Panc1 (cell line): ENCODE measurements at regions not wholly inside any gene's neighbourhood (a gene's known extent, or its start where the extent isn't known, plus 50 kb on each side); places are given as distances from the start of the nearest gene placed in this dataset.

Experiments
- ATAC-seq: fragments of 200-7000 bp; cut with Tn5 transposase; 2 replicates; pipeline ENCODE4 v1.9.1; 2020; ENCODE audit warnings: mild to moderate bottlenecking, moderate library complexity
- BruUV-seq: library from RNA; stranded (reverse); fragments of 400-500 nt; replicated peaks from 2 replicates; lab custom pipeline; 2021; lab: Mats Ljungman, UMichigan
- CTCF ChIA-PET: fragments of 300-600 bp; sonication (Branson Sonifier 250); formaldehyde crosslinking; loops from one replicate; lab custom pipeline; 2022; ENCODE audit warnings: antibody characterized with exemption; lab: Charles Lee
- POLR2A ChIA-PET: fragments of 300-600 bp; sonication (Branson Sonifier 250); formaldehyde crosslinking; loops from one replicate; lab custom pipeline; 2022; ENCODE audit warnings: antibody characterized with exemption; lab: Charles Lee
- DNase-seq: peaks from one replicate; pipeline ENCODE4 v3.0.0-alpha.2; 2010; ENCODE audit warnings: low read depth, low spot score
- H3K27ac ChIP-seq: 2 replicates; pipeline ENCODE4 v1.5.1; 2011; ENCODE audit warnings: mild to moderate bottlenecking, low read length, inconsistent platforms
- H3K27me3 ChIP-seq: fragments of 200-500 bp; sonication (Bioruptor generic); 2 replicates; pipeline ENCODE4 v1.6.0; 2014; ENCODE audit warnings: low read length, inconsistent platforms; ENCODE audit not compliant: control insufficient read depth, insufficient read depth
- H3K36me3 ChIP-seq: fragments of 200-500 bp; sonication (Bioruptor generic); 2 replicates; pipeline ENCODE4 v1.5.1; 2014; ENCODE audit warnings: inconsistent platforms, mild to moderate bottlenecking, low read length, moderate library complexity; ENCODE audit not compliant: control insufficient read depth, insufficient read depth
- H3K4me1 ChIP-seq: 2 replicates; pipeline ENCODE4 v1.5.1; 2011; ENCODE audit warnings: inconsistent platforms, mild to moderate bottlenecking, low read length, moderate library complexity; ENCODE audit not compliant: control insufficient read depth, insufficient read depth
- H3K4me3 ChIP-seq, 2 experiments: 2 replicates each; pipeline ENCODE4 v1.5.1; 2011 to 2012; ENCODE audit warnings: low read depth in 2 of 2, low read length in 2 of 2, mild to moderate bottlenecking in 2 of 2, inconsistent platforms in 1 of 2, moderate library complexity in 1 of 2
- H3K9me3 ChIP-seq: fragments of 200-500 bp; sonication (Bioruptor generic); 2 replicates; pipeline ENCODE4 v1.5.1; 2014; ENCODE audit warnings: low read depth, mild to moderate bottlenecking, inconsistent platforms, low read length, moderate library complexity; ENCODE audit not compliant: control insufficient read depth, insufficient read depth
- POLR2AphosphoS5 ChIP-seq: IDR thresholded peaks from 2 replicates; pipeline ENCODE4 v1.6.1; 2012; ENCODE audit warnings: mild to moderate bottlenecking, low read depth, low read length, moderate library complexity
- SIN3A ChIP-seq: IDR thresholded peaks from 2 replicates; pipeline ENCODE4 v1.6.1; 2012; ENCODE audit warnings: low read depth, mild to moderate bottlenecking, low read length, moderate library complexity, borderline replicate concordance; ENCODE audit not compliant: insufficient read depth
- TCF7L2 ChIP-seq: IDR thresholded peaks from 2 replicates; pipeline ENCODE4 v1.6.1; 2011; ENCODE audit warnings: mild to moderate bottlenecking, low read depth, low read length, inconsistent platforms
- in situ Hi-C: cut with HindIII; loops from 2 replicates; pipeline ENCODE4 v1.10.0; 2016; ENCODE audit warnings: low sequenced_read_pairs, low pct_unique_long_range_greater_than_20kb
- intact Hi-C: fragments of 100-400 bp; cut with micrococcal nuclease; formaldehyde crosslinking; loops from one replicate; pipeline ENCODE4 v1.10.0; 2022; ENCODE audit not compliant: unreplicated experiment
- TF ChIP-seq, protein P1 (sequence below): fragments of 450-650 bp; IDR thresholded peaks from 2 replicates; pipeline ENCODE4 v1.5.1; 2017; ENCODE audit warnings: mild to moderate bottlenecking
- TF ChIP-seq, protein P2 (sequence below), 2 experiments: IDR thresholded peaks; 2 replicates each; pipeline ENCODE4 v1.6.1; 2011 to 2012; ENCODE audit warnings: low read depth in 2 of 2, control low read depth in 1 of 2, low read length in 1 of 2, mild to moderate bottlenecking in 1 of 2, moderate library complexity in 1 of 2; ENCODE audit not compliant: insufficient read depth in 1 of 2

DNA sequence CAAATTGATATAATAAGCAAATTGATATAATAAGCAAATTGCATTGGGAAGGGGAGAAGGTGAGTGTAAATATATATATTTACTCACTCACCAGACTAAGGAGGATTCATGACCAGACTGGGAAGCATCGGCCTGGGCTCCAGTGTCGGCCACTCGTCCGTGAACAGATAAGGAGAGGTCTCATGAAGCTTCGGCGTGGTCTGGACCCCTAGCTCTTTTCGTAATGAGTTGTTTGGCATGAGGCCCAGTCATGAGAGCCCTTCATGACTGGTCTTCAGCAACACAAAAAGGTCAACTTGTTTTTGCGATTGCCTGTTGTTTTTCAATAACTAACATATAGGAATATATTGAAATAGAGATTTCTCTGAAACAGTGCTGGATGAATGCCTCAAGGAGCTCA is 222.9 kb upstream of the KCNK2 start:
- no peaks in the 10 kb centered on the region for H3K27me3 ChIP-seq
- TF ChIP-seq, protein P1, sequence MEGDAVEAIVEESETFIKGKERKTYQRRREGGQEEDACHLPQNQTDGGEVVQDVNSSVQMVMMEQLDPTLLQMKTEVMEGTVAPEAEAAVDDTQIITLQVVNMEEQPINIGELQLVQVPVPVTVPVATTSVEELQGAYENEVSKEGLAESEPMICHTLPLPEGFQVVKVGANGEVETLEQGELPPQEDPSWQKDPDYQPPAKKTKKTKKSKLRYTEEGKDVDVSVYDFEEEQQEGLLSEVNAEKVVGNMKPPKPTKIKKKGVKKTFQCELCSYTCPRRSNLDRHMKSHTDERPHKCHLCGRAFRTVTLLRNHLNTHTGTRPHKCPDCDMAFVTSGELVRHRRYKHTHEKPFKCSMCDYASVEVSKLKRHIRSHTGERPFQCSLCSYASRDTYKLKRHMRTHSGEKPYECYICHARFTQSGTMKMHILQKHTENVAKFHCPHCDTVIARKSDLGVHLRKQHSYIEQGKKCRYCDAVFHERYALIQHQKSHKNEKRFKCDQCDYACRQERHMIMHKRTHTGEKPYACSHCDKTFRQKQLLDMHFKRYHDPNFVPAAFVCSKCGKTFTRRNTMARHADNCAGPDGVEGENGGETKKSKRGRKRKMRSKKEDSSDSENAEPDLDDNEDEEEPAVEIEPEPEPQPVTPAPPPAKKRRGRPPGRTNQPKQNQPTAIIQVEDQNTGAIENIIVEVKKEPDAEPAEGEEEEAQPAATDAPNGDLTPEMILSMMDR, result no peak
- TF ChIP-seq TCF7L2, result no peak
- TF ChIP-seq, protein P2, sequence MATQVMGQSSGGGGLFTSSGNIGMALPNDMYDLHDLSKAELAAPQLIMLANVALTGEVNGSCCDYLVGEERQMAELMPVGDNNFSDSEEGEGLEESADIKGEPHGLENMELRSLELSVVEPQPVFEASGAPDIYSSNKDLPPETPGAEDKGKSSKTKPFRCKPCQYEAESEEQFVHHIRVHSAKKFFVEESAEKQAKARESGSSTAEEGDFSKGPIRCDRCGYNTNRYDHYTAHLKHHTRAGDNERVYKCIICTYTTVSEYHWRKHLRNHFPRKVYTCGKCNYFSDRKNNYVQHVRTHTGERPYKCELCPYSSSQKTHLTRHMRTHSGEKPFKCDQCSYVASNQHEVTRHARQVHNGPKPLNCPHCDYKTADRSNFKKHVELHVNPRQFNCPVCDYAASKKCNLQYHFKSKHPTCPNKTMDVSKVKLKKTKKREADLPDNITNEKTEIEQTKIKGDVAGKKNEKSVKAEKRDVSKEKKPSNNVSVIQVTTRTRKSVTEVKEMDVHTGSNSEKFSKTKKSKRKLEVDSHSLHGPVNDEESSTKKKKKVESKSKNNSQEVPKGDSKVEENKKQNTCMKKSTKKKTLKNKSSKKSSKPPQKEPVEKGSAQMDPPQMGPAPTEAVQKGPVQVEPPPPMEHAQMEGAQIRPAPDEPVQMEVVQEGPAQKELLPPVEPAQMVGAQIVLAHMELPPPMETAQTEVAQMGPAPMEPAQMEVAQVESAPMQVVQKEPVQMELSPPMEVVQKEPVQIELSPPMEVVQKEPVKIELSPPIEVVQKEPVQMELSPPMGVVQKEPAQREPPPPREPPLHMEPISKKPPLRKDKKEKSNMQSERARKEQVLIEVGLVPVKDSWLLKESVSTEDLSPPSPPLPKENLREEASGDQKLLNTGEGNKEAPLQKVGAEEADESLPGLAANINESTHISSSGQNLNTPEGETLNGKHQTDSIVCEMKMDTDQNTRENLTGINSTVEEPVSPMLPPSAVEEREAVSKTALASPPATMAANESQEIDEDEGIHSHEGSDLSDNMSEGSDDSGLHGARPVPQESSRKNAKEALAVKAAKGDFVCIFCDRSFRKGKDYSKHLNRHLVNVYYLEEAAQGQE (IDR thresholded peaks at IDR 0.05; ENCODE audit: insufficient read depth in 1 of 2, low read depth in 2 of 2, low read length in 1 of 2), result no peak
- TF ChIP-seq SIN3A, result no peak
- TF ChIP-seq POLR2AphosphoS5, result no peak
- ChIA-PET POLR2A (no interaction called here), CTCF (no interaction called here)
- no peak overlapping the region for H3K4me3 ChIP-seq
- no peaks in the 10 kb centered on the region for H3K9me3 ChIP-seq
- intact Hi-C loops, result no loop called here
- ATAC-seq (no peak), DNase-seq (no peak)
- no peaks in the 10 kb centered on the region for H3K4me1 ChIP-seq
- BruUV-seq, result no TSS peak
- H3K27ac ChIP-seq, result no peak overlapping the region
- in situ Hi-C loops, result no loop called here
- H3K36me3 ChIP-seq, result no peaks in the 10 kb centered on the region

DNA sequence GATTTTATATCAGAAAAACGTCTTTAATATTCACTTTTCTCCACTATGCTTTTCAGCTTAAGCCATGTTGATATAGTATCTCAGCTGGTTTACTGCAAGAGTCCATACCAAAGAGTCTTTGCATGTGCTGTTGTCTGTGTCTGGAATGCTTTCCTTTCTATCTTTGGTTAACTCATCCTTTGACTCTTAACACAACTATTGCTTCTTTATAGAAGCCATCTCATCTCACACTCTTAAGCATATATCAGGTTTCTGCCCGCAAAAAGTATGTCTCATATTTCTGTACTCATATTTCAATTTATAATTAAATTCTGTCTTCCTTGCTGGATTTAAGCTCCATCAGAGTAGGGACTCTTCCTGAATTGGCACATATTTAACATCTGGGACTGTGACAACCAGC is 220.9 kb upstream of the KCNK2 start:
- DNase-seq, result no peak
- ChIA-PET POLR2A (no interaction called here), CTCF (no interaction called here)
- no peaks in the 10 kb centered on the region for H3K27me3 ChIP-seq
- ATAC-seq, result no peak
- no peaks in the 10 kb centered on the region for H3K36me3 ChIP-seq
- H3K27ac ChIP-seq, result no peak overlapping the region
- in situ Hi-C loops (no loop called here), intact Hi-C loops (no loop called here)
- TF ChIP-seq, protein P2 (IDR thresholded peaks at IDR 0.05; ENCODE audit: insufficient read depth in 1 of 2, low read depth in 2 of 2, low read length in 1 of 2), result no peak
- TF ChIP-seq SIN3A (no peak), POLR2AphosphoS5 (no peak), TCF7L2 (no peak)
- TF ChIP-seq, protein P1, result no peak
- H3K4me1 ChIP-seq, result no peaks in the 10 kb centered on the region
- H3K9me3 ChIP-seq, result no peaks in the 10 kb centered on the region
- no TSS peak for BruUV-seq
- H3K4me3 ChIP-seq, result no peak overlapping the region
